MM.1S (cell line): ENCODE measurements at regions not wholly inside any gene's neighbourhood (a gene's known extent, or its start where the extent isn't known, plus 50 kb on each side); places are given as distances from the start of the nearest gene placed in this dataset.

Experiments
- DNase-seq: peaks from one replicate; pipeline ENCODE4 v3.0.0-alpha.2; 2015
- H2AFZ ChIP-seq: fragments of 300-600 bp; sonication (generic); 2 replicates; pipeline ENCODE4 v1.6.0; 2016; ENCODE audit warnings: antibody characterized with exemption, low read length
- H3F3A ChIP-seq: fragments of 300-600 bp; sonication (generic); 2 replicates; pipeline ENCODE4 v1.6.1; 2016; ENCODE audit warnings: mild to moderate bottlenecking, antibody characterized with exemption, low read length, moderate library complexity, mixed read lengths; ENCODE audit not compliant: insufficient read depth
- H3K27ac ChIP-seq: fragments of 300-600 bp; sonication (generic); 2 replicates; pipeline ENCODE4 v1.5.1; 2016; ENCODE audit warnings: mild to moderate bottlenecking, low read length
- H3K27me3 ChIP-seq: fragments of 300-600 bp; sonication (generic); replicated peaks from 2 replicates; pipeline ENCODE4 v1.6.0; 2016; ENCODE audit warnings: low read length; ENCODE audit not compliant: insufficient read depth
- H3K36me3 ChIP-seq: fragments of 300-600 bp; sonication (generic); replicated peaks from 2 replicates; pipeline ENCODE4 v1.6.1; 2016; ENCODE audit warnings: mild to moderate bottlenecking, low read length, mixed read lengths; ENCODE audit not compliant: insufficient read depth
- H3K4me1 ChIP-seq: fragments of 300-600 bp; sonication (generic); 2 replicates; pipeline ENCODE4 v1.6.1; 2016; ENCODE audit warnings: low read length, mixed read lengths
- H3K4me2 ChIP-seq: fragments of 300-600 bp; sonication (generic); 2 replicates; pipeline ENCODE4 v1.6.0; 2016; ENCODE audit warnings: low read depth, low read length
- H3K4me3 ChIP-seq: fragments of 300-600 bp; sonication (generic); 2 replicates; pipeline ENCODE4 v1.5.1; 2016; ENCODE audit warnings: low read length, mixed read lengths
- H3K79me2 ChIP-seq: fragments of 300-600 bp; sonication (generic); 2 replicates; pipeline ENCODE4 v1.6.1; 2016; ENCODE audit warnings: mixed run types, low read length, mixed read lengths
- H3K9ac ChIP-seq: fragments of 300-600 bp; sonication (generic); 2 replicates; pipeline ENCODE4 v1.6.1; 2016; ENCODE audit warnings: low read length, mixed read lengths
- H3K9me2 ChIP-seq: fragments of 300-600 bp; sonication (generic); replicated peaks from 2 replicates; pipeline ENCODE4 v1.6.1; 2016; ENCODE audit warnings: mild to moderate bottlenecking, low read length, mixed read lengths; ENCODE audit not compliant: insufficient read depth
- H3K9me3 ChIP-seq: fragments of 300-600 bp; sonication (generic); replicated peaks from 2 replicates; pipeline ENCODE4 v1.6.1; 2016; ENCODE audit warnings: mild to moderate bottlenecking, low read length, mixed read lengths; ENCODE audit not compliant: insufficient read depth
- H4K20me1 ChIP-seq: fragments of 300-600 bp; sonication (generic); 2 replicates; pipeline ENCODE4 v1.6.1; 2016; ENCODE audit warnings: mild to moderate bottlenecking, low read length, moderate library complexity, mixed read lengths; ENCODE audit not compliant: insufficient read depth
- EZH2 ChIP-seq: fragments of 300-600 bp; sonication (generic); optimal IDR thresholded peaks from 2 replicates; pipeline ENCODE3; 2017; ENCODE audit warnings: low read depth, mild to moderate bottlenecking, antibody characterized with exemption, low read length, mixed read lengths
- EZH2phosphoT487 ChIP-seq: fragments of 300-600 bp; sonication (generic); IDR thresholded peaks from 2 replicates; pipeline ENCODE4 v1.6.1; 2018; ENCODE audit warnings: antibody characterized with exemption, low read length
- TF ChIP-seq, protein P1 (sequence below): fragments of 300-600 bp; sonication (generic); IDR thresholded peaks from 2 replicates; pipeline ENCODE4 v1.5.1; 2016; ENCODE audit warnings: antibody characterized with exemption, low read length, mixed read lengths

DNA sequence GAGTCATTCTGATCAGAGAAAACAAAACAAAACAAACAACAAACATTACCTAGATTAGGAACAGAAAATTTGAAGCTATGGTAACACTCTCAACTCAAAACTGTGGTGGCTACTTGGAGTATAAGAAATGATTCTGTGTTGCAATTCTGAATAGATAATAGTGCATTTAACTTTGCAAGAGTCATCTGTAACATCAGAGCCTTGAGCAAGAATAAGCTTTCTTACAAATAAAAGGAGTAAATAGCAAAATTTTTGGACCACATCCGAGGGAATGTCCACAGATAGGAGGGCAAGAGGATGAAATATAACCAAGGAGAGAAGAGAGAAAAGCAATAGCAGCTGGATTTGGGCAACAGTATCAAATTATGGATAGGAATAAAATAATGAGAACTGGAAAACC lies 1090.6 kb downstream of the SLC6A15 start:
- H3K79me2 ChIP-seq: no peaks in the 10 kb centered on the region
- H3F3A ChIP-seq: no peaks in the 10 kb centered on the region
- no peak overlapping the region for H3K27ac ChIP-seq
- no peak overlapping the region for H2AFZ ChIP-seq
- H3K36me3 ChIP-seq: no peaks in the 10 kb centered on the region
- H3K9ac ChIP-seq: no peak overlapping the region
- TF ChIP-seq EZH2 (no peak), EZH2phosphoT487 (no peak)
- TF ChIP-seq, protein P1, sequence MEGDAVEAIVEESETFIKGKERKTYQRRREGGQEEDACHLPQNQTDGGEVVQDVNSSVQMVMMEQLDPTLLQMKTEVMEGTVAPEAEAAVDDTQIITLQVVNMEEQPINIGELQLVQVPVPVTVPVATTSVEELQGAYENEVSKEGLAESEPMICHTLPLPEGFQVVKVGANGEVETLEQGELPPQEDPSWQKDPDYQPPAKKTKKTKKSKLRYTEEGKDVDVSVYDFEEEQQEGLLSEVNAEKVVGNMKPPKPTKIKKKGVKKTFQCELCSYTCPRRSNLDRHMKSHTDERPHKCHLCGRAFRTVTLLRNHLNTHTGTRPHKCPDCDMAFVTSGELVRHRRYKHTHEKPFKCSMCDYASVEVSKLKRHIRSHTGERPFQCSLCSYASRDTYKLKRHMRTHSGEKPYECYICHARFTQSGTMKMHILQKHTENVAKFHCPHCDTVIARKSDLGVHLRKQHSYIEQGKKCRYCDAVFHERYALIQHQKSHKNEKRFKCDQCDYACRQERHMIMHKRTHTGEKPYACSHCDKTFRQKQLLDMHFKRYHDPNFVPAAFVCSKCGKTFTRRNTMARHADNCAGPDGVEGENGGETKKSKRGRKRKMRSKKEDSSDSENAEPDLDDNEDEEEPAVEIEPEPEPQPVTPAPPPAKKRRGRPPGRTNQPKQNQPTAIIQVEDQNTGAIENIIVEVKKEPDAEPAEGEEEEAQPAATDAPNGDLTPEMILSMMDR: no peak
- H3K4me1 ChIP-seq: no peaks in the 10 kb centered on the region
- H3K27me3 ChIP-seq: no peaks in the 10 kb centered on the region
- H3K4me3 ChIP-seq: no peak overlapping the region
- no peaks in the 10 kb centered on the region for H3K9me3 ChIP-seq
- no peak for DNase-seq
- H4K20me1 ChIP-seq: no peaks in the 10 kb centered on the region
- no peak overlapping the region for H3K4me2 ChIP-seq
- H3K9me2 ChIP-seq: no peaks in the 10 kb centered on the region

DNA sequence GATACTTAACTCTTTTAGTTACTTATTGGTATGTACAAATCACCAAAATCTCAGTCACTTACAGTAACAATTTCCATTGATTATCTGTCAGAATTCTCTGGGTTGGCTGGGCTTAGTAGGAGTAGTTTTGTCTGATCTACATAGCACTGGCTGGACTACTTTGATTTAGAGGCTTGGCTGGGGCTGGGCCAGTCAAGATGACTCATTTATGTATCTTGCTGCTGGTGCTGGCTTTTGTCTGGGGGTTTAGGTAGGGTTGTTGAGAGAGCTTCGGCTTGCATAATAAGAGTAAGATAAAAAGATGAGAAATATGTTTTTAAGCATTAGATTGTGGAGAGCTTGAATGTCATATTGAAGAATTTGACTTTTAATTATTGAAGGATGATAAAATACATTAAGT lies 1093.7 kb downstream of the SLC6A15 start:
- Histone ChIP-seq H3K4me3 (no peak overlapping the region), H3K9me3 (no peaks in the 10 kb centered on the region), H3K27ac (no peak overlapping the region), H3K9ac (no peak overlapping the region), H3K4me1 (no peaks in the 10 kb centered on the region), H3K4me2 (no peak overlapping the region), H3K36me3 (no peaks in the 10 kb centered on the region), H2AFZ (no peak overlapping the region), H4K20me1 (no peaks in the 10 kb centered on the region), H3K9me2 (no peaks in the 10 kb centered on the region), H3K27me3 (no peaks in the 10 kb centered on the region), H3F3A (no peaks in the 10 kb centered on the region), H3K79me2 (no peaks in the 10 kb centered on the region)
- no peak for DNase-seq
- TF ChIP-seq, protein P1: no peak
- TF ChIP-seq EZH2phosphoT487 (no peak), EZH2 (no peak)

DNA sequence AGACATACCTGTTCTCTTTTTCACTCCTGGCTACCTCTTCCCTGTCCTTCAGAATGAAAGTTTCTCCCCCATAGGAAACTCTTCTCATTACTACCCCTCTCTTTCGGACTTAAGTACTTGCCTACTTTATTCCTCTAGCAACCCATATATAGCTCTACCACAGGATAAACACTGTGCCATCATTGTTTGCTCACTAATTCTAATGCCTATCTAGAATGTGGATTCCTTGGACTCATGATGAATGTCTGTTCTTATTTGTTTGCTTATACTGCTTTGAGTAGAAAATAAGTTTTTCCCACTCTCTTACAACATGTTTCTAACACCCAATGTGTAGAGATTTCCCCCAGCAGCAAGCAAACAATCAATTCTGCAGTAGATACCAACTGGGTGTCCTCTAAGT lies 1094.9 kb downstream of the SLC6A15 start:
- H3K4me1 ChIP-seq: no peaks in the 10 kb centered on the region
- no peaks in the 10 kb centered on the region for H3K36me3 ChIP-seq
- no peaks in the 10 kb centered on the region for H3K27me3 ChIP-seq
- no peaks in the 10 kb centered on the region for H3K79me2 ChIP-seq
- no peak overlapping the region for H2AFZ ChIP-seq
- H3K27ac ChIP-seq: no peak overlapping the region
- H3K9ac ChIP-seq: no peak overlapping the region
- no peaks in the 10 kb centered on the region for H3K9me3 ChIP-seq
- no peak overlapping the region for H3K4me3 ChIP-seq
- no peaks in the 10 kb centered on the region for H4K20me1 ChIP-seq
- H3K4me2 ChIP-seq: no peak overlapping the region
- no peaks in the 10 kb centered on the region for H3K9me2 ChIP-seq
- no peak for DNase-seq
- no peaks in the 10 kb centered on the region for H3F3A ChIP-seq
- TF ChIP-seq EZH2phosphoT487: no peak
- no peak for TF ChIP-seq EZH2
- TF ChIP-seq, protein P1: no peak
